Stomach (tissue), 8 donors: ENCODE measurements at regions not wholly inside any gene's neighbourhood (a gene's known extent, or its start where the extent isn't known, plus 50 kb on each side); places are given as distances from the start of the nearest gene placed in this dataset.
A peak's percentile ranks its signal among the peaks of the same experiment; 100 is the strongest.

Source experiments
- DNase-seq, 2 donors: peaks; one replicate each; pipeline versions ENCODE4 v3.0.0 to v3.0.0-alpha.2; 2013 to 2019
- H3K27ac ChIP-seq, 5 donors: fragments of 200-600 bp in 4 of 5; sonication (generic) in 4 of 5; one replicate each; pipeline ENCODE4 v1.5.1; 2013 to 2019; ENCODE audit warnings: mild to moderate bottlenecking in 1 of 5, moderate library complexity in 1 of 5
- H3K27me3 ChIP-seq, 3 donors: fragments of 200-600 bp; sonication (generic); one replicate each; pipeline ENCODE4 v1.5.1; 2017 to 2019; ENCODE audit warnings: mixed run types in 1 of 3
- H3K36me3 ChIP-seq, 4 donors: fragments of 200-600 bp; sonication (generic); 1 replicate in 3 of 4; 2 replicates in 1 of 4; pipeline ENCODE4 v1.5.1; 2016 to 2019
- H3K4me1 ChIP-seq, 4 donors: fragments of 200-600 bp; sonication (generic); one replicate each; pipeline ENCODE4 v1.5.1; 2016 to 2019
- H3K4me3 ChIP-seq, 4 donors: fragments of 200-600 bp; sonication (generic) in 3 of 4; one replicate each; pipeline ENCODE4 v1.5.1; 2016 to 2019; ENCODE audit warnings: mild to moderate bottlenecking in 1 of 4
- H3K9me3 ChIP-seq, 4 donors: fragments of 200-600 bp; sonication (generic); one replicate each; pipeline ENCODE4 v1.5.1; 2016 to 2019
- CTCF ChIP-seq, 7 experiments: fragments of 450-650 bp in 4 of 7; fragments of 200-600 bp in 3 of 7; sonication (generic) in 3 of 7; IDR thresholded peaks; one replicate each; pipeline ENCODE4 v1.5.1; 2016 to 2019; ENCODE audit warnings: antibody characterized with exemption in 7 of 7, control low read depth in 2 of 7, mild to moderate bottlenecking in 1 of 7
- EP300 ChIP-seq: sonication (generic); formaldehyde crosslinking; IDR thresholded peaks from one replicate; pipeline ENCODE4 v1.6.1; 2017; ENCODE audit warnings: antibody characterized with exemption
- POLR2A ChIP-seq, 4 donors: fragments of 450-650 bp; IDR thresholded peaks; one replicate each; pipeline ENCODE4 v1.6.1; 2016; ENCODE audit warnings: antibody characterized with exemption in 4 of 4, control low read depth in 2 of 4, mild to moderate bottlenecking in 1 of 4, moderate library complexity in 1 of 4
- POLR2AphosphoS5 ChIP-seq, 3 donors: sonication (generic); formaldehyde crosslinking; IDR thresholded peaks; one replicate each; pipeline ENCODE4 v1.6.1; 2016; ENCODE audit warnings: antibody characterized with exemption in 3 of 3
- WGBS, 5 donors: extraction: QIAGEN DNeasy Blood & Tissue Kit in 3 of 5; methylation state at CpG; one replicate each; pipeline versions ENCODE4 v1.1.5 to v1.1.7; 2013 to 2018; 5-methylcytosine and 5-hydroxymethylcytosine counted together
- intact Hi-C: fragments of 100-400 bp; cut with DNase I; formaldehyde crosslinking; loops from one replicate; pipeline ENCODE4 v1.15.1; 2023; ENCODE audit warnings: low total_unique reads
- donor health status: healthy with polysubstance abuse.
- donor health status: Bipolar disorder and iron deficiency.
- donor health status: healthy.

GRCh38 chr6:40721271-40721952 is 134.2 kb upstream of the LRFN2 start:
- DNase-seq = peak in 1 of 2 donors; percentile 34
- no peaks in the 10 kb centered on the region for H3K27me3 ChIP-seq
- no peak overlapping the region for H3K27ac ChIP-seq
- H3K9me3 ChIP-seq = no peaks in the 10 kb centered on the region
- H3K4me1 ChIP-seq = peaks cover 9 to 21% (median 19%) of the 10 kb centered on the region in 4 donors
- intact Hi-C loops = no loop called here
- TF ChIP-seq POLR2AphosphoS5 (IDR thresholded peaks at IDR 0.05) (no peak), EP300 (no peak), POLR2A (IDR thresholded peaks at IDR 0.05) (no peak), CTCF (IDR thresholded peaks at IDR 0.05) (no peak)
- no peak overlapping the region for H3K4me3 ChIP-seq
- 91 to 96% (median 94%) methylated on average over 7 of the region's 7 CpGs for WGBS, 5 donors
- no peaks in the 10 kb centered on the region for H3K36me3 ChIP-seq

- intact Hi-C loops = no loop called here
- no peaks in the 10 kb centered on the region for H3K27me3 ChIP-seq
- 55 to 79% (median 69%) methylated on average over 2 of the region's 2 CpGs for WGBS, 5 donors
- peaks cover 15 to 28% (median 23%) of the 10 kb centered on the region in 4 donors for H3K4me1 ChIP-seq
- H3K27ac ChIP-seq = peak overlapping the region in 4 of 5 donors; percentile 9 to 81 (median 62)
- no peak overlapping the region for H3K4me3 ChIP-seq
- peak in 1 of 2 donors; percentile 17 for DNase-seq
- H3K9me3 ChIP-seq = no peaks in the 10 kb centered on the region
- no peaks in the 10 kb centered on the region for H3K36me3 ChIP-seq
- TF ChIP-seq CTCF (IDR thresholded peaks at IDR 0.05) = no peak
- no peak for TF ChIP-seq POLR2AphosphoS5 (IDR thresholded peaks at IDR 0.05)
- no peak for TF ChIP-seq EP300
- no peak for TF ChIP-seq POLR2A (IDR thresholded peaks at IDR 0.05)
These were observed 133.2 kb upstream of the LRFN2 start for GRCh38 chr6:40720375-40720748.

- peak overlapping the region; percentile 53 to 81 (median 57) for H3K27ac ChIP-seq
- DNase-seq = peak in 1 of 2 donors; percentile 64
- no peak for TF ChIP-seq CTCF (IDR thresholded peaks at IDR 0.05)
- TF ChIP-seq POLR2AphosphoS5 (IDR thresholded peaks at IDR 0.05) = no peak
- TF ChIP-seq EP300 = no peak
- TF ChIP-seq POLR2A (IDR thresholded peaks at IDR 0.05) = no peak
These were observed 132.7 kb upstream of the LRFN2 start for GRCh38 chr6:40719671-40720374.

GRCh38 chr6:40718401-40718800 is 131.2 kb upstream of the LRFN2 start:
- Histone ChIP-seq H3K27me3 (no peaks in the 10 kb centered on the region), H3K4me1 (peaks cover 16 to 40% (median 28%) of the 10 kb centered on the region in 4 donors), H3K36me3 (no peaks in the 10 kb centered on the region), H3K9me3 (no peaks in the 10 kb centered on the region), H3K27ac (no peak overlapping the region), H3K4me3 (no peak overlapping the region)
- intact Hi-C loops = no loop called here
- TF ChIP-seq POLR2A (IDR thresholded peaks at IDR 0.05) (no peak), POLR2AphosphoS5 (IDR thresholded peaks at IDR 0.05) (no peak), CTCF (IDR thresholded peaks at IDR 0.05) (no peak), EP300 (no peak)
- DNase-seq = no peak
- 81 to 93% (median 89%) methylated on average over 1 of the region's 1 CpG for WGBS, 5 donors

More at GRCh38 chr6:40719671-40720374, 132.7 kb upstream of the LRFN2 start:
- H3K4me3 ChIP-seq = no peak overlapping the region
- H3K27me3 ChIP-seq = no peaks in the 10 kb centered on the region
- peaks cover 16 to 32% (median 25%) of the 10 kb centered on the region in 4 donors for H3K4me1 ChIP-seq
- no peaks in the 10 kb centered on the region for H3K9me3 ChIP-seq
- WGBS, 5 donors = 38 to 49% (median 44%) methylated on average over 7 of the region's 7 CpGs
- intact Hi-C loops = no loop called here
- no peaks in the 10 kb centered on the region for H3K36me3 ChIP-seq
